ENCODE measurements at regions not wholly inside any gene's neighbourhood (a gene's known extent, or its start where the extent isn't known, plus 50 kb on each side); places are given as distances from the start of the nearest gene placed in this dataset.
"Not testable (repeated sequence)": the region's sequence is repeated elsewhere in the genome, so short reads cannot be mapped to it uniquely, and the experiment has no call there.

DNA sequence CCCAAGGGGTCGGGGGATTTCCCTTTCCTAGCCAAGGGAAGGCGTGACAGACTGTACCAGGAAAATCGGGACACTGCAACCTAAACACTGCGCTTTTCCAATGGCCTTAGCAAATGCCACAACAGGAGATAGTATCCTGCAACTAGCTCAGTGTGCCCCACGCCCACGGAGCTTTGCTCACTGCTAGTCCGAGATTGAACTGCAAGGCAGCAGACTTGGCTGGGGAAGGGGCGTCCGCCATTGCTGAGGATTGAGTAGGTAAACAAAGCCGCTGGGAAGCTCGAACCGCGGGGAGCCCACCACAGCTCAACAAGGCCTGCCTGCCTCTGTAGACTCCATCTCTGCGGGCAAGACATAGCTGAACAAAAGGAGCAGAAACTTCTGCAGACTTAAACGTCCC is 72.3 kb upstream of the THRB start:
- DNase-seq (ENCODE audit: low read depth): no peak
- TF ChIP-seq, protein P1, sequence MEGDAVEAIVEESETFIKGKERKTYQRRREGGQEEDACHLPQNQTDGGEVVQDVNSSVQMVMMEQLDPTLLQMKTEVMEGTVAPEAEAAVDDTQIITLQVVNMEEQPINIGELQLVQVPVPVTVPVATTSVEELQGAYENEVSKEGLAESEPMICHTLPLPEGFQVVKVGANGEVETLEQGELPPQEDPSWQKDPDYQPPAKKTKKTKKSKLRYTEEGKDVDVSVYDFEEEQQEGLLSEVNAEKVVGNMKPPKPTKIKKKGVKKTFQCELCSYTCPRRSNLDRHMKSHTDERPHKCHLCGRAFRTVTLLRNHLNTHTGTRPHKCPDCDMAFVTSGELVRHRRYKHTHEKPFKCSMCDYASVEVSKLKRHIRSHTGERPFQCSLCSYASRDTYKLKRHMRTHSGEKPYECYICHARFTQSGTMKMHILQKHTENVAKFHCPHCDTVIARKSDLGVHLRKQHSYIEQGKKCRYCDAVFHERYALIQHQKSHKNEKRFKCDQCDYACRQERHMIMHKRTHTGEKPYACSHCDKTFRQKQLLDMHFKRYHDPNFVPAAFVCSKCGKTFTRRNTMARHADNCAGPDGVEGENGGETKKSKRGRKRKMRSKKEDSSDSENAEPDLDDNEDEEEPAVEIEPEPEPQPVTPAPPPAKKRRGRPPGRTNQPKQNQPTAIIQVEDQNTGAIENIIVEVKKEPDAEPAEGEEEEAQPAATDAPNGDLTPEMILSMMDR (conservative IDR thresholded peaks at IDR 0.05; ENCODE audit: low read length): no peak
- H3K4me3 ChIP-seq (ENCODE audit: low read length): no peak overlapping the region

DNA sequence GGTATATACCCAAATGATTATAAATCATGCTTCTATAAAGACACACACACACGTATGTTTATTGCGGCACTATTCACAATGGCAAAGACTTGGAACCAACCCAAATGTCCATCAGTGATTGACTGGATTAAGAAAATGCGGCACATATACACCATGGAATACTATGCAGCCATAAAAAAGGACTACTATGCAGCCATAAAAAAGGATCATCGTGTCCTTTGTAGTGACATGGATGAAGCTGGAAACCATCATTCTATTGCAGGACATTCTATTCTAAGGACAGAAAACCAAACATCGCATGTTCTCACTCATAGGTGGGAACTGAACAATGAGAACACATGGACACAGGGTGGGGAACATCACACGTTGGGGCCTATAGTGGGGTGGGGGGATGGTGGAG is 77.8 kb upstream of the THRB start:
- not testable (repeated sequence) for DNase-seq (ENCODE audit: low read depth); H3K4me3 ChIP-seq (ENCODE audit: low read length)

DNA sequence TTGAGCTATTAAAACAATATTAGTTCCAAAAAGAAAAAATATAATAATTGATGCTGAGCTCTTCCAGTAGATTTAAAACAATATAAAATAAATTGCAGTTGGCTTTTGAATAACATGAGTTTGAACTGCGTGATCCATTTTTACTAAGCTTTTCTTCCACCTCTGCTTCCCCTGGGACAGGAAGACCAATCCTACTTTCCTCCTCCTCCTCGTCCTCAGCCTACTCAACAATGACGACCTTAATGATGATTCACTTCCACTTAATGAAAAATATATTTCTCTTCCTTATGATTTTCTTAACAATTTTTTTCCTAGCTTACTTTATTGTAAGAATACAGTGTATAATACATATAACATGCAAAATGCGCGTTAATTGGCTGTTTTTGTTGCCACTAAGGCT is 78.9 kb upstream of the THRB start:
- no peak overlapping the region for H3K4me3 ChIP-seq (ENCODE audit: low read length)
- no peak for DNase-seq (ENCODE audit: low read depth)
- TF ChIP-seq, protein P1 (conservative IDR thresholded peaks at IDR 0.05; ENCODE audit: low read length): no peak

DNA sequence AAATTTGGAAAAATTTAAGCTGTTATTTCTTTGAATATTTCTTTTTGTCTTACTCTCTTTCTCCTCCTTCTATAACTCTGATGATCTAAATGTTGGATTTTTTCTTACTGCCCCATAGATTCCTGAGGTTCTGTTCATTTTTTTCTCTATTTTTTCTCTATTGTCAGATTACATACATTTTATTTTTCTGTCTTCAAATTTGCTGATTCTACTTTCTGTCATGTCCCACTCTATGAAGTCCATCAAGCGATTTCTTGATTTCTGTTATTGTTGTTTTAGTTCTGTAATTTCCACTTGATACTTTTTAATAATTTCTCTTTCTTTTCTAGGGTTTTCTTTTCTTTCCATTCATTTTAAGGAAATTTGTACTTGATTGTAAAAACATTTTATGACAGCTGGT is 83.7 kb upstream of the THRB start:
- DNase-seq (ENCODE audit: low read depth): no peak
- TF ChIP-seq, protein P1 (conservative IDR thresholded peaks at IDR 0.05; ENCODE audit: low read length): no peak
- H3K4me3 ChIP-seq (ENCODE audit: low read length): no peak overlapping the region

DNA sequence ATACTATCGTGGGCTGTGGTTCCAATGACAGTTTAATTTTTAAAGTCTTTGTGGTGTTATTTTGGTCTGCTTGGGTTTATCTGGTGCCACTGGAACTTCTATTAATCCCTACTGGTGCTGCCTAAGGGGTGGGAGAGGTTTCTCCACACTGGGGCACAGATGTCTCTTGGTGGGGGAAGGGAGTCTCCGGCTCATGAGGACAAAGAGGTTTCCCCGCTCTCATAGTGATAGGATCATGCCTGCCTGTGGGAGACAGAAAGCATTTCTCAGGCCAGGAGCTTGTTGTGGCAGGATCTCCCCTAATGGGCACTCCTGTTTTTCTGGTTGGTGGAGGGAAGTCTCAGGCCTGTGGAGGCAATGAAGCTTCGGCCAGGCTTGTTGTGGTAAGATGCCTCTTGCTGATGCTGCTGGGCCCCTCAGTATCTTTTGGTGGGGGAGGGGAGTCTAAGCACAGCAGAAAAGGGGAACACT is 84.3 kb upstream of the THRB start:
- no peak overlapping the region for H3K4me3 ChIP-seq (ENCODE audit: low read length)
- TF ChIP-seq, protein P1 (conservative IDR thresholded peaks at IDR 0.05; ENCODE audit: low read length): no peak
- DNase-seq (ENCODE audit: low read depth): no peak

DNA sequence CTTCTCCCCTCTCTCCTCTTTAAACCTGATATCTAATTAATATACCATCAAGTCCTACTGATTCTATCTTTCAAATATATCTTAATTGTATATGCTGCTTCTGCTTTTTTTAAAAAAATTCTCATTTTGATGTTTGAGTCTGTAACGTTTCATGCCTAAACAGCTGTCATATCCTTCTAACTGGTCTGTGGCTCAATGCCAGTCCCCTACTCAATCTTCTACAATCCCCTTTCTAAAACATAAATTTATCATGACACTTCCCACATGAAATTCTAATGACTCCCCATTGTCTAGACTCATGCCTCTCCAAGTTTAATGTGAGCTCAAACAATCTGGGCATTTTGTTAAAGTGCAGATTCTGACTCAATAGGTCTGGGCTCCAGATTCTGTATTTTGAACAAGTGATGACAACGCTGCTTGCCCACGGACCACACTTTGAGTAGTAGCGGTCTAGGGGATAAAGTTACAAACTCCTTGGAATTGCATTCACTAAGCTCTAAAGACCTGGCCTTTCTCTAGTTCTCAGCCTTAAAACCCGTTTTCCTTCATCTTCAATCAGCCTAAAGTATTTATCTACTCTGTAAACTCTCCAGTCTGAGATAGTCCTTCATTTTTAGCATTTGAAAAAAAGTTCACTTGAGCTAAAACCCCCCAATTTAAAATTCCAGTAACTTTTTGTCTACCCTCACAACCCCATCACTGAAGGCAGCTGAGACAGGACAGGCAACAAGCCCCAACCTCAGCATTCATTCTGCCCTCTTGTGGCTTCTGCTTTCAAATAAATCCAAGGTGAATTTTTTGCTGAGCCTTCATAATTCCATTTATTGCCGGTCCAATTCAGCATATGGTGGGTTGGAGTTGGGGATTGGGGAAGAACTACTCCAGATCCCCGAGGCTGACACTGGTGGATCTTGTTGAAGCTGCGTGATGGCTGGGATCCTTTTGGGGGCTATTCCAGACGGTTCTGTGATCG is 88.1 kb upstream of the THRB start:
- TF ChIP-seq, protein P1 (conservative IDR thresholded peaks at IDR 0.05; ENCODE audit: low read length): peak; percentile 47

DNA sequence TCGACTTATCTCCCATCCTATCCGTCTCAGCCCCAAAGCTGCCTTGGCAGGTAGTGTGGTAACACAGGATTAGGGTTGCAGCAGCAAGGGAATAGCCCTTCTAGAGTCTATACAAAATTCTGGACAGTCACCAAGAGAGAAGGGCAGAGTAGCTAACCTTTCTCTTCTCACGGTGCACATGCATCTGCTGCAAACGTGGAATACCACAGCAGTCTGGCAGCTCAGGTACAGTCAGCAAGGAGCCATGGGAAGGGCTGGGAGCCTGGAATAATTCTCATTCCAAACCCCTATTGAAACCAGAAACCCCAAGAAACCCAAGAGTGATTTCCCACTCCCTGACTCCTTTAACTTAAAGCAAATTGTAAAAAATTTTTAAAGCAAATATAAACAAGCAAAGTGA is 92.3 kb upstream of the THRB start:
- no peak overlapping the region for H3K4me3 ChIP-seq (ENCODE audit: low read length)
- TF ChIP-seq, protein P1 (conservative IDR thresholded peaks at IDR 0.05; ENCODE audit: low read length): no peak
- DNase-seq (ENCODE audit: low read depth): no peak

More for the DNA sequence above, 88.1 kb upstream of the THRB start:
- DNase-seq (ENCODE audit: low read depth): no peak
- no peak overlapping the region for H3K4me3 ChIP-seq (ENCODE audit: low read length)

All from AG10803 (cell line).